HG02610 (cell line): ENCODE measurements at regions not wholly inside any gene's neighbourhood (a gene's known extent, or its start where the extent isn't known, plus 50 kb on each side); places are given as distances from the start of the nearest gene placed in this dataset.
"Not testable (repeated sequence)": the region's sequence is repeated elsewhere in the genome, so short reads cannot be mapped to it uniquely, and the experiment has no call there.

Experiments
- ATAC-seq: cut with Tn5 transposase; IDR thresholded peaks from one replicate; pipeline ENCODE4 v1.9.1; 2021; ENCODE audit warnings: mild to moderate bottlenecking, moderate library complexity; ENCODE audit not compliant: unreplicated experiment

DNA sequence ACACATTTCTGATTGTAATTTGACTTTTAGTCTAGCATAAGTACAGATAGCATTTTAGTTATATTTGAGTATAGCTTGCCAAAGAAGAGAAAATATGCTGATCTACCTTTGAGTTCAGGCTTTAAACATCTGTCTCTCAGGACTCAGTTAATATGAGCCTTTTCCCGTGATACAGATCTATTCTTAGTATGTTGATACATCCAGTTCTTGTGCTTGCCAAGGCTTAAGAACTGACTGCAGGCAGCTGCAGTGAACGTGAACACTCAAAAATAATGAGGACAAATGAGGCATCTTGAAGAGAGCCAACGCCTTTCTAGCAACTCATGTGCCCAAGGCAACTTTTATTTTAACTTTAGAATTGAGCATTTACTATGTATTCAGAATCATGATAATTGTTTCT lies 325.5 kb downstream of the SI start:
- no peak for ATAC-seq

DNA sequence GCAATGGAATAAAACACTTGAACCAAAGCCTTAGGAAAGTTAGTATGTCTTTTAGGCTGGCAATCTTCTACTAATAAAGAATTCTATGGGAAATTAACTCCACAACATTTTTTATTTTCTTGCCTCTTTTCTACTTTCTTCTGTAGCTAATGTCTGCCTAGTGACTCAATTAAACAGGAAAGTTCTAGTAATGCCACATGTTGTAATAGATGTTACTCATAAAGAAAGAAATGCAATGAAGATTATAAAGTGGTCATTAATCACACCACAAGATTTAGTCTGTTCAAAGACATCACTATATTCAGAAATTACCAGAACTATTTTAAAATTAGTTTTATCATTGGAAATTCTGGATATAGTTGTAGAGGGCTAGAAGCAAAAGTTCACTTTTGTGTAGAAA lies 329.7 kb downstream of the SI start:
- ATAC-seq, result no peak

DNA sequence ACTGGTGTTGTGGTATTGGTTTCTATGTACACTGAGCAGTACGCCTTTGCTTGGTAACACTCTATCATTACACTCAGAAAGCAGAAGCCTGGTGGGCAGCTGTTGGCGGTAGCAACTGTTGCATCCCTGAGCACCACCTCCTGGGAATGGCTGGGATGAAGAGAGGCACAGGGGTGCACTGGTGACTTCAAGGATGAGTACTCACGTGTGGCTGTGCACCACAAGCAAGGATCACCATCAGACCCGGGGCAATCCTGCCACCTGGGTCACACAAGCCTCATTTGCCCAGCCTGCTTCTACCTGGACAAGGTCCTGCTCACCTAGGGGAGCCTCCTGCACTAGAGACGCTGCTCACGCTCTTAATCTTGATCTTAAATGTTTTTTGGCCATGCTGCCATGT lies 336.4 kb downstream of the SI start:
- ATAC-seq, result no peak

DNA sequence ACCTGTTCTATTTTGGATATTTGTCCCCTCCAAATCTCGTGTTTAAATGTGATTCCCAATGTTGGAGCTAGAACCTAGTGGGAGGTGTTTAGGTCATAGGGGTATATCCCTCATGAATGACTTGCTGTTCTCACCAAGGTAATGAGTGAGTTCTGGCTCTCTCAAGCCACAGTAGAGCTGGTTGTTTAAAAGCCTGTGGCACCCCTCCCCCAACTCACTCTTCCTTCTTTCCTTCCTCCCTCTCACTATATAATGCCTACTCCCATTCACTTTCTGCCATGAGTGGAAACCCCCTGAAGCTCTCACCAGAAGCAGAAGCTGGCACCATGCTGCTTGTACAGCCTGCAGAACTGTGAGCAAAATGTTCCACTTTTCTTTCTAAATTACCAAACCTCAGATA lies 341.1 kb downstream of the SI start:
- ATAC-seq, result no peak

DNA sequence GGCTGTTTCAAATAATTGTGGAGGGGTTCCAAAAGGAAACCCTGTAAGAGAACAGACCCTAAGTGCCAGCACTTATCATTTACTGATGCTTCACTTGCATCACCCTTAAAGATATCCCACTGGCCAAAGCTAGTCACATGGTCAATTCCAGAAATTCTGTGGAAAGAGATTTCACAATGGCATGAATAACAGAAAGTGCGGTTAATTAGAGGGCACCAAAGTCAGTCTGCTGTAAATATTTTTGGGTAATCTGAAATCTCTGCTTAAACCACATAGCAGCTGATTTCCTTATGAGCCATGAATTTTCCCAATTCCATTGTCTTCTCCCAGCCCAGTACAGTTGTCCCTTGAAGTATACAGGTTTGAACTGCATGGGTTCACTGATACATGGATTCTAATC lies 346.1 kb downstream of the SI start:
- ATAC-seq, result no peak

DNA sequence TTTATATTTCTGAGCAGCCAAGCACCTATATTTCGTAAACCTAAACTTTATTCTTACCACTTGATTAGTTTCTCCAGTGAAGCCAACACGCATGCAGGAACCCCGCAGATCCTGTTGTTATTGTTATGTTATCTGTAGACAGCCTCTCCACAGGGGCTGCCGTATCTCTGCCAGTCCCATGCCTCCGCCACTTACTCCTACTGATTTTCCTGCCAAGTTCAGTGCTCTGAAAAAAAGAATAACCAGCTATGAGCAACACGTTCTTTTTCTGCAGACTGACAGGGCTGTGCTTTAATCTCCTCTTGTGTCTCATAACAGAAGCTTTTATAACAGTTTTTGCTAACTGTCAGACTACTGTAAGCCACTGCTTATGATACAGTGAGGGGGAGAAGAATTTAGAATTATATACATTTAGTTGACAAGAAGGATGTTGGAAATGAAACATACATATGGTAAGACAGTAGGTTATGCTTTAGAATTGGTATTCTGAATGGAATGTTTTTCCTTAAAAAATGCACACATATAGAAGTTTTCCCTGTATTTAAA lies 347.4 kb downstream of the SI start:
- ATAC-seq, result no peak

DNA sequence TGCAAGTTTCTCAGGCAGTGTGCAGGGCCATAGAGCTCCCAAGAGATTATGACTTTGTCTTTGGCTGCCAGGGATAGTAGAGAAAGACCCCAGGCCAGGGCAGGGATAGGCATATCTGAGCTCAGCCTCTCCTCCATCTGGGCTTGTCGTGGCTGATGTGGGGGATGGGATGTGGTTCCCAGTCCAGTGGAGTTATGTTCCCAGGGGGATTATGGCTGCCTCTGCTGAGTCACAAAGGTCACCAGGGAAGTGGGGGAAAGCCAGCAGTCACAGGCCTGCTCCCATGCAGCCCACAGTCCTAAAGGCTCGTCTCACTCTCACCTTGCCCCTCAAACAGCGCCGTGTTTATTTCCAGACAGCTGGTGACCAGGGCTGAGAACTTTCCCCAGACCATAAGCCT lies 354.9 kb downstream of the SI start:
- no peak for ATAC-seq

DNA sequence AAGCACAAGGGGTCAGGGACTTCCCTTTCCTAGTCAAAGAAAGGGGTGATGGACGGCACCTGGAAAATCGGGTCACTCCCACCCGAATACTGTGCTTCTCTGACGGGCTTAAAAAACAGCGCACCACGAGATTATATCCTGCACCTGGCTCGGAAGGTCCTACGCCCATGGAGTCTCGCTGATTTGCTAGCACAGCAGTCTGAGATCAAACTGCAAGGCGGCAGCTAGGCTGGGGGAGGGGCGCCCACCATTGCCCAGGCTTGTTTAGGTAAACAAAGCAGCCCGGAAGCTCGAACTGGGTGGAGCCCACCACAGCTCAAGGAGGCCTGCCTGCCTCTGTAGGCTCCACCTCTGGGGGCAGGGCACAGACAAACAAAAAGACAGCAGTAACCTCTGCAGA lies 375.5 kb downstream of the SI start:
- not testable (repeated sequence) for ATAC-seq

DNA sequence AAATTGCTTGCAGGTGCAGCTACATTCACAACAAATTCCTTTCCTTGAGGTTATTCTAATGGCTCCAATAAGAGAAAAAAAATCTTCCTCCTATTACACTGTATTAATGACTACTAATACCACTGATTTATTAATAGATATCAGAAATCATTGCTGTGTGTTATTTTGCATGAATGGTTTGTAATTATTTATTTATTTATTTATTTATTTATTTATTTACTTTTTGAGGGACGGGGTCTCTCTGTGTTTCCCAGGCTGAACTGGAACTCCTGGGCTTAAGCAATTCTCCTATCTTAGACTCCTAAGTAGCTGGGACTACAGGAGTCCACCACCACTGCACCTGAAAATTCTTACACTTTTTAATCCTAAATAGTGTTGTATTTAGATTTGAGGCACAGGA lies 390.4 kb downstream of the SI start:
- ATAC-seq, result no peak

DNA sequence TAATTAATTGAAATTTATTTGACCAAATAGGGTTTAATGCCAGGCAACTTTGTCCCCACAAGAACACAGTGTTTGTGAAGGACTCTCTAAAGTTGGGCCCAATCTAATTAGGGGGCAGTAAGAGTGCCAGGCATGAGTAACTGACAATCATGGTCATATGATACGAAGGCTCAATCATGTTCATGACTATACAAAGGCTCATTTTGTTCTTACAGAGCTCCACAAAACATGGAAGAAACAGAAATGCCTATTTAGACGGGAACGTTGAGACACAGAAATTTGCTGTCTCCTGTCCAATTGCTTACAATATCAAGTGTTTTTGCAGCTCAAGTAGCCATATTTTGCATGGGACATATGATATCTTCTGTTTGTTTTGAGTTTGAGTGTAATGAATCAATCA lies 391.1 kb downstream of the SI start:
- ATAC-seq, result no peak

DNA sequence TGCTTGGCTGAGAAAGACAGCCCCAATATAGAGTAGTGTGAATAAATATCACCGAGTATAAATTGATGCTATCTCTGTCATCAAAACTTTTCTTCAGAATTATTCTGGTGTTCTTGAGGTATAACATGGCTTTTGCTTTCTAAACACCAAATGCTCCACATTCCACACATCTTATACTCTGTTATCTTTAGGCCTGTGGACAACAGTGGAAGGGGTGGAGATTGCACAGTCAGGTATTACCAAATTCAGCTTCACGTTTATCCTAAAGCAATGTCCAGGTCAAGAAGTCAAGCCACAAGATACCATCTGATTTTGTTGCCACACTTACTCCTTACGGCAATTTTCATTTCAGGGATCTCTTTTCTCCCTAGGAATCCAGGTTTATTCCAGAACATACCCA lies 394.8 kb downstream of the SI start:
- no peak for ATAC-seq

DNA sequence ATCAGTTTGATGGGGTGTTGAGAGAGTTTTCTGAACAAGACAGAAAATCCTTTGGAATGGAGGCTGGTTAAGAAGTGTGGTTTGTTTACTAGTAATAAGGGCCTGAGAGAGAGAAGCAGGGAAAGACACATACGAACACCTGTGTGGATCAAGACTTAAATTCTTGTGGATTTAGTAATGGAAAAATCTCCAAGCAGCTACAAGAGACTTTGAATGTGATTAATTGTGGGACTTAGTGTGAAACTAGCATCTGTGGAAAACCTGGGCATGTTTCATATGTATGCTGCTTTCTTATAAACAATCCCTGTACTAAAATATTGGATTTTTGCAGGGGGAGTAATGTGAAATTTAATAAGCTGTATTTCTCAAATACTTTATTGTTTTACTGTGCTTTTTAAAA lies 399.1 kb downstream of the SI start:
- ATAC-seq, result no peak

DNA sequence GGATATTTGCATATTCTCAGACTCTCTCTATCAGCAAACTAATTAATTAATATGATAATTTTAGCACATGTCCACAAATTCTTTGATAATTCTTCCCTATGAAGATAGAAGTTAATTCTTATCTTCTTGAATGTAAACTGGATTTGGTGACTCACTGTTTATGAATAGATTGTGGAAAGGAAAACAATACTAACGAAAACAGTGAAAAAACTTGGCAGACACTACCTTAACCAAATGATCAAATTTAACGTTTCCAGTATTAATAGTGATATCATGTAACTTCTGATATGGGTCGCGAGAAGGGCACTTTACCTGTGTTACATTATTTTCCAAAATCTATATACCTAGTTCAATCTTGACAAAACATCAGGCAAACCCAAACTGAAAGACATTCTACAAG lies 401.0 kb downstream of the SI start:
- ATAC-seq, result no peak

DNA sequence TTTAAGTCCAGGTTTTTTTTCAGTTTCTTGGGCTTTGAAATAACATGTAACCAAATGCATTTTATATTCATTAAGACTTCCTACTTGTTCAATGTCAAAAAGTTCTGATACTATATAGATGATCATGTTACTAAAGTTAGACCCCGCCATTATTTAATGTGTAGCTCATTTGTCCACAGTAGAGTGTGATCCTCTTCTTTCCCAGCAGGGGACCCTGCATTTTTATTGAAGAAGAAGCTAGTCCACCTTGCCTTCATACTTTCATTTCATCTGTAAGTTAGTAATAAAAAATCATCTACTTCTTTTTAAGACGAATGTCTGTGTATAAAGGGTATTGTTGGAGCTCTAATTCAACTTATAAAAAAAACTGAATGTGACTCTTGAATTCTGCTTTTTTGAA lies 404.6 kb downstream of the SI start:
- no peak for ATAC-seq

DNA sequence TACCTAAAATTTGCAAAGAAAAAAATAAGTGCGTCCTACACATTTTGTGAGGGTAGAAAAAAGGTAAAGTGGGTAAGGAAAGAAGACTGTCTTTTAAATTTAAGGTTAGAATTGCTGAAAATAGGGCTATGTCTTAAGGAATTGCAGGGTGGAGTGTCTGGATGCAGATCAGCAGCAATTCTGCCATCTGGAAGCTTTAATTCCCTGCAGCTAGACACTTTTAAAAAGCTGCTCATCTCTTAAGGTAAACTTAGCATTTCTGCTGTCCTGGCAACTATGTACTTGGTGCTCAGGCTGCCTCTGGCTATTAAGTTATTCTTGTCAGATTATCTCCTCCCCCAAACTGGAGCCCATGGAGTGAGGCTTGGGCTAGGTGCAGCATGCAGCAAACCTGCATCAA lies 420.2 kb downstream of the SI start:
- no peak for ATAC-seq

DNA sequence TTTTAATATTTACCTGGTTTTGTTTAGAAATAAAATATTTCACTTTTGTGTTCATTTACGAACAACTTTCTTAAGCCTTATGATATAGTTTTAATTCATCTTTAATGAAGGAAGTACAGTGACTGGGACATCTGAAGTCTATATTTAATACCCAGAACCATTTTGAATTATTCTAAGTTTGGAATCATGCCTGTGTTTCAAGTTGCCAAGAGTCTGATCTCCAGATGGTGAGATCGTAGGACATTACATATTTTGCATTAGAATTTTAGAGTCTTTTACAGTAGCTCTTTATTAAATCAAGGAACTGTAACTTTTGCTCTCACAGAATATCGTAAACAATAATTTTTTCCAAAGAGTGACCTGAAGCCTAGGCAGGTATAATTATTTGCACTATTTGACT lies 420.7 kb downstream of the SI start:
- ATAC-seq, result no peak

DNA sequence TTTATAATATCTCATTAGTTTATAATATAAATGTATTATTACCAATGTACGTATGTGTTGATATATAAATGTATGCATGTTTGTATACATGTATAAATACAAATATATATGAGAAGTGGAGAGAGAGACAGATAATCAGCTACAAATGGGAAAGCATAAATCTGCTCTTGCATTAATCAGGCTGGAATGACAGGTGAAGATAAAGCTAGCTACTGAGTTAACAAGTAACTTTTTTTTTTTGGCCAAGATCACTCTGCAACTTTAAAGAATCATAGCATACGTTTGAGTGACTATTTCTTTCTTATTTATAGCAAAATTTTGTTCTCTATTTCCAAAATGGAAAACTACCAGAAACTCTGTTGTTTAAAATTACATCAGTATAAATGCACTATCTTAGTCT lies 422.8 kb downstream of the SI start:
- ATAC-seq, result no peak

DNA sequence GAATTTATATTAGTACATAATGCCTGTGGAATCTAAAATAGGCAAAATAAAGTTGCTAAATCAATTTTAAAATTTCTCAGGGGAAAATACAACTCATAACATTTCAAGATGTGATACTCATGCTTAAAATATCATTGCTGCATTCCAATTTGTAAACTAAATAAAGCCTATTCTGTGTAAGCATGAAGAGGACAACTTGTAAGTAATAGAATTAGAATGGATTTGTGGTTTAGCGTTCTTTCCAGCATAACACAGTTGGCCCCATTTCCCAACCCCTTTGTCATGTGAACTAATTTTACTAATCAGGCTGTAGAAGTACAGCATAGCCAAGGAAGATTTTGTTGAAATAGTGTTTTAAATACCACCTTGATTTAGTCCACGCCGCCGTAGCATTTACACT lies 437.2 kb downstream of the SI start:
- no peak for ATAC-seq

DNA sequence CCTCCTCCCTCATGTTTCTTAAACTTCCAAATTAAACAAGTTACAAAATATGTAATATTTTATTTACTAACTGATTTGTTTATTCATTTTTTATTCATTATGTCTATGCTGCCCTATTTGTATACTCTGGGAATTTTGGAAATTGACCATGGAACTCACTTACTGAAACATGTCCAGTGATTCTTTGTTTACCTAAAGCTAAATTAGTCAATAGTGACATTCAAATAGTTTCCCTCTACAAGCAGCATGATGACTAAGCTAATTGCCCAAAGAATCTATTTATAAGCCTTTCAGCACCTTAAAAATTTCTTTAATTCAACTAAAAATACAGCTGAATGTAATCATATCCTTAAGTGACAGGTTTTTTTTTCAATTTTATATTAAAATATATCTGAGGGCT lies 437.7 kb downstream of the SI start:
- no peak for ATAC-seq

DNA sequence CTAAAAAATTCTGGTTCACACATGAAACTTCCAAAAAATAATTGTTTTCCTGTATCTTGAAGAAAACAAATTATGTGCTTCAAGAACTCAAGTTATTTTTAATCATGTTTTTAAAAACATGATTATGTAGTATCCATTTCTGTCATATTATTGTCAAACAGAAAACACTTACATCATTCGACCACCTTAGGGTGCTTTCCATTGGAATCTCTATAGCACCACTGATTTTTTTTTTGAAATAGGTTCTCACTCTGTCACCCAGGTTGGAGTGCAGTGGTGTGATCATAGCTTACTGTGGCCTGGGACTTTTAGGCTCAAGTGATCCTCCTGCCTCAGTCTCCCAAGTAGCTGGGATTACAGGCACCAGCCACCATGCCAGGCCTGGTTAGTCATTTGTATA lies 457.3 kb downstream of the SI start:
- peak; percentile 87 for ATAC-seq

DNA sequence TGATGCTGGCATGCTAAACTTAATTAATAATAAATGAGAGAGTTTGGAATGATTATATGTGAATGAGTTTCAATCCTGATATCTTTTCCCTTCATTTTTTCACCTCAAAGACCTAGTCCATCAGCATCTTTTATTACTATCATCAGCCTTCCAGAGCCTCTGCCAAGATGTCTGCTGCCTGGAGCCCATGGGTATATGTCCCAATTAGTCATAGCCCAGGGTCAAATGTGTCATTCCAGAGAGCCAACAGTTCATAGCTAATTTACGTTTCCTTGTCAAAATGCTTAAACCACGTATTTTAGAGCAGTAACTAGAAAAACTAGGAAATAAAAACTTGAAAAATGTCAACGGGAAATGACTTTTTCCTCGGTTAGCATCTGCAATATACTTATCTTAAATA lies 457.9 kb downstream of the SI start:
- no peak for ATAC-seq

DNA sequence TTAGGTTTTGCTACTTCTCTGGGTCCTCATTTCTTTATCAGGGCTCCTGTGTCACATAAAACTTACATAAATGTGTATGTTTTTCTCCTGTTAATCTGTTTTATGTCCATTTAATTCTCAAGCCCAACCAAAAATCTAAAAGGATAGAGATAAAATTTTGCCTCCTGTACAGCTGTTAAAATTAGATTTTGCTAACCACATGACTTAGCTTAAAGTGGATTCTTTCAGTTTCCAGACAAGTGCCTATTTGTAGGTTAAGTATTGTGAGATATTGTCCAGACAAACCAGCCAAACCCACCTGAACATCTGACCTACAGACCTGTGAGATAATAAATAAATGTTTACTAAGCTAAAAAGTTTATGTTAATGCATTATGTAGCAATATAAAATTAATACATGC lies 465.5 kb downstream of the SI start:
- ATAC-seq, result no peak

DNA sequence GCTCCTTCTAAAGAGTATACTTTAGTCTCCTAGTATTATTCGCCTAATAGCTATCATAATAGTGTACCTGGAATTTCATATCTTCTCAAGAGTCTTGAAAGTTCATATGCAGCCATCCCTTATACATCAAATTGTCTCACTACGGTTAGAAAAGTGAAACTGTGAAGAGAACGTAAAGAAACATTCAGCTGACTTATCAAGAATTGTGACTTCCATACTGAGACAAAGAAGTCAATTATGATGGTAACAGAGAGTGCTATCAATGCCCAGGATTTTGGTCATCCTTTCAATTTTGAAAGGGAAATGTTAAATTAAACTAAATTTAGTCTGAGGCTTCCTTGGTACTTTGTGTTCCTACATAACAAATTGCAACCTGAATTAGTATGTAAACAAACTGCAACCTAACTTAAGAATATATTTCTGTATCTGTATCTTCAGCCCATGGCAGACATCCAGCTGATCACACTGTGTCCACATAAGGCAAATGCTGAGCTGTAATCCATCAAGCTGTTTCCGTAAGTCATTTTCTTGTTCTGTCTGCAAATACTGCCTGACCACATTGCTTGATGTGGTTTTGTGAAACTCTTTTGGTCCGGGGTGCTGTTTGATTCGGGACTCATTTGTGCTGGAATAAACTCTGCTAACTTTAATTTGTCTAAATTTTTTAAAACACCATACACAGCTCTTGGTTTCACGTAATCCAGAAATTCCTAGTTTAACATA lies 469.6 kb downstream of the SI start:
- ATAC-seq, result no peak
